ENCODE measurements at regions not wholly inside any gene's neighbourhood (a gene's known extent, or its start where the extent isn't known, plus 50 kb on each side); places are given as distances from the start of the nearest gene placed in this dataset.

DNA sequence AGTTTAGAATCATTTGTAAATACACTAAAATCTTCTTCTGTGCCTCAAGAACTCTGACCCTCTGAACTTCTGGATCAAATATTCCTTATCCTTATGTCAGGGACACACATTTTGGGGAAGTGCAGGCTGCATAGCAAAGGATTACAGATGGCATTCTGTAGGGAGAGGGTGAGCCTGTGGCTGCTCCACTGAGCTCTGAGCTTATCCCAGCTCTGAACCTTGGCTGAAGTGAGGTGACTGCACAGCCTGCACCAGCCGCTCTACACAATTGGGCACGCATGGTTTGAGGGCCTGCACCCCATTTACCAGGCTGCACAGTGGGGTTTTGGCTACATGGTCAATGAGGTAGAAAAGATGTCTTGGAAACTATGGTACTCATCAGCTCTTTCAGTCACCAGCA is 251.6 kb downstream of the GALR1 start:
- TF ChIP-seq EZH2 (IDR thresholded peaks at IDR 0.05; ENCODE audit: insufficient read depth, poor library complexity, severe bottlenecking), result no peak
- TF ChIP-seq EZH2phosphoT487 (IDR thresholded peaks at IDR 0.05; ENCODE audit: insufficient read depth, low read depth), result no peak
